Right atrium auricular region (tissue), 2 donors: ENCODE measurements at regions not wholly inside any gene's neighbourhood (a gene's known extent, or its start where the extent isn't known, plus 50 kb on each side); places are given as distances from the start of the nearest gene placed in this dataset.

Experiments used
- DNase-seq: peaks from one replicate; pipeline ENCODE4 v3.0.0-alpha.2; 2019; ENCODE audit warnings: low spot score
- H3K27ac ChIP-seq, 2 donors: fragments of 200-600 bp; sonication (generic); 1 replicate in 1 of 2; 2 replicates in 1 of 2; pipeline ENCODE4 v1.5.1; 2016 to 2019
- H3K27me3 ChIP-seq, 2 donors: fragments of 200-600 bp; sonication (generic); one replicate each; pipeline versions ENCODE4 v1.5.1 to v1.6.0; 2017 to 2019
- H3K36me3 ChIP-seq: fragments of 200-600 bp; sonication (generic); one replicate; pipeline ENCODE4 v1.5.1; 2016
- H3K4me1 ChIP-seq, 2 donors: fragments of 200-600 bp; sonication (generic); one replicate each; pipeline versions ENCODE4 v1.5.1 to v1.6.0; 2017 to 2019
- H3K4me3 ChIP-seq, 2 donors: fragments of 200-600 bp; sonication (generic); 1 replicate in 1 of 2; 2 replicates in 1 of 2; pipeline ENCODE4 v1.5.1; 2017 to 2019; ENCODE audit warnings: mild to moderate bottlenecking in 1 of 2, moderate library complexity in 1 of 2
- H3K9me3 ChIP-seq, 2 donors: fragments of 200-600 bp; sonication (generic); one replicate each; pipeline ENCODE4 v1.5.1; 2019
- TF ChIP-seq, protein P1 (sequence below), 2 donors: fragments of 200-600 bp; sonication (generic); IDR thresholded peaks; one replicate each; pipeline ENCODE4 v1.5.1; 2019; ENCODE audit warnings: antibody characterized with exemption in 2 of 2

DNA sequence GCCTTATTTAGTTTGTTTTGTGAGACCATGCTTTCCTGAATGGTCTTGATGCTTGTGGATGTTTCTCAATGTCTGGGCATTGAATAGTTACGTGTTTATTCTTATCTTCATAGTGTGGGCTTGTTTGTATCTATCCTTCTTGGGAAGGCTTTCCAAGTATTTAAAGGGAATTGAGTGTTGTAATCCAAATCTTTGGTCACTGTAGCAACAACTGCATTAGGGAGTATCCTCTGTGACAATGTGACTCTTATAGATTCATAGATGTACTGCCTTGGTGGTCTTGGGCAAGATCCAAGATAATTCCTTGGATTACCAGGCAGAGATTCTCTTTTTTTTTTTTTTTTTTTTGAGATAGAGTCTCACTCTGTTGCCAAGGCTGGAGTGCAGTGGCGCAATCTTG lies 598.4 kb downstream of the CBLN4 start:
- Histone ChIP-seq H3K4me3 (no peak overlapping the region), H3K27me3 (no peaks in the 10 kb centered on the region), H3K27ac (no peak overlapping the region), H3K36me3 (no peaks in the 10 kb centered on the region), H3K4me1 (no peaks in the 10 kb centered on the region), H3K9me3 (peaks cover 0 to 12% of the 10 kb centered on the region in 2 donors)
- no peak for DNase-seq
- TF ChIP-seq, protein P1, sequence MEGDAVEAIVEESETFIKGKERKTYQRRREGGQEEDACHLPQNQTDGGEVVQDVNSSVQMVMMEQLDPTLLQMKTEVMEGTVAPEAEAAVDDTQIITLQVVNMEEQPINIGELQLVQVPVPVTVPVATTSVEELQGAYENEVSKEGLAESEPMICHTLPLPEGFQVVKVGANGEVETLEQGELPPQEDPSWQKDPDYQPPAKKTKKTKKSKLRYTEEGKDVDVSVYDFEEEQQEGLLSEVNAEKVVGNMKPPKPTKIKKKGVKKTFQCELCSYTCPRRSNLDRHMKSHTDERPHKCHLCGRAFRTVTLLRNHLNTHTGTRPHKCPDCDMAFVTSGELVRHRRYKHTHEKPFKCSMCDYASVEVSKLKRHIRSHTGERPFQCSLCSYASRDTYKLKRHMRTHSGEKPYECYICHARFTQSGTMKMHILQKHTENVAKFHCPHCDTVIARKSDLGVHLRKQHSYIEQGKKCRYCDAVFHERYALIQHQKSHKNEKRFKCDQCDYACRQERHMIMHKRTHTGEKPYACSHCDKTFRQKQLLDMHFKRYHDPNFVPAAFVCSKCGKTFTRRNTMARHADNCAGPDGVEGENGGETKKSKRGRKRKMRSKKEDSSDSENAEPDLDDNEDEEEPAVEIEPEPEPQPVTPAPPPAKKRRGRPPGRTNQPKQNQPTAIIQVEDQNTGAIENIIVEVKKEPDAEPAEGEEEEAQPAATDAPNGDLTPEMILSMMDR (IDR thresholded peaks at IDR 0.05), result no peak

- DNase-seq, result no peak
- TF ChIP-seq, protein P1 (IDR thresholded peaks at IDR 0.05), result no peak
- no peak overlapping the region for H3K4me3 ChIP-seq
- no peaks in the 10 kb centered on the region for H3K27me3 ChIP-seq
- H3K27ac ChIP-seq, result no peak overlapping the region
- H3K9me3 ChIP-seq, result no peaks in the 10 kb centered on the region
- H3K4me1 ChIP-seq, result no peaks in the 10 kb centered on the region
- no peaks in the 10 kb centered on the region for H3K36me3 ChIP-seq
Observed at GRCh38 chr20:55394592-55394991, 610.7 kb downstream of the CBLN4 start.

GRCh38 chr20:55390791-55391190 lies 614.5 kb downstream of the CBLN4 start:
- no peaks in the 10 kb centered on the region for H3K36me3 ChIP-seq
- H3K4me1 ChIP-seq, result no peaks in the 10 kb centered on the region
- DNase-seq, result no peak
- no peak overlapping the region for H3K27ac ChIP-seq
- no peaks in the 10 kb centered on the region for H3K27me3 ChIP-seq
- no peak overlapping the region for H3K4me3 ChIP-seq
- no peaks in the 10 kb centered on the region for H3K9me3 ChIP-seq
- TF ChIP-seq, protein P1 (IDR thresholded peaks at IDR 0.05), result no peak

DNA sequence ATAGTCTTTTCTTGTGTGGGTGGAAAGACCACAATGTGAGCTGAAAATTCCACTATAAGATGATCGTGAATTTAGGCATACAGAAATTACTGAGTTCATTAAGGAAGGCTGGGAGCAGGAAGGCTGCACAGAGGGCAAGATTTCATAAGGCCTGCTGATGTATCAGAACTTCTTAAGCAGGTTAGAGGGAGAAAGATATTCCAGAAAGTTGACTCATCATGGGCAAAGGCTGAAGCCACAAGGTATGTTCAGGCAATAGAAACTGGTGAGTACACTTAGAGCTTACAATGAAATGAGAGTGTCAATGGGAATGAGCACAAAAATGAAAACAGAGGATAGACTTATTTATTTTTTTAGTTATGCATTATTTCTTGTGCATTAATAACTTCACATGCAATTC lies 618.6 kb downstream of the CBLN4 start:
- Histone ChIP-seq H3K4me1 (no peaks in the 10 kb centered on the region), H3K4me3 (no peak overlapping the region), H3K9me3 (no peaks in the 10 kb centered on the region), H3K27me3 (no peaks in the 10 kb centered on the region), H3K36me3 (no peaks in the 10 kb centered on the region), H3K27ac (no peak overlapping the region)
- TF ChIP-seq, protein P1 (IDR thresholded peaks at IDR 0.05), result no peak
- DNase-seq, result no peak

GRCh38 chr20:55375920-55376319 lies 629.4 kb downstream of the CBLN4 start:
- DNase-seq, result no peak
- Histone ChIP-seq H3K4me3 (no peak overlapping the region), H3K4me1 (no peaks in the 10 kb centered on the region), H3K9me3 (no peaks in the 10 kb centered on the region), H3K36me3 (no peaks in the 10 kb centered on the region), H3K27ac (no peak overlapping the region), H3K27me3 (no peaks in the 10 kb centered on the region)
- TF ChIP-seq, protein P1 (IDR thresholded peaks at IDR 0.05), result no peak

- TF ChIP-seq, protein P1 (IDR thresholded peaks at IDR 0.05), result no peak
- no peaks in the 10 kb centered on the region for H3K4me1 ChIP-seq
- no peaks in the 10 kb centered on the region for H3K36me3 ChIP-seq
- H3K4me3 ChIP-seq, result no peak overlapping the region
- DNase-seq, result no peak
- no peaks in the 10 kb centered on the region for H3K27me3 ChIP-seq
- H3K27ac ChIP-seq, result no peak overlapping the region
- no peaks in the 10 kb centered on the region for H3K9me3 ChIP-seq
Observed at GRCh38 chr20:55365745-55366144, 639.6 kb downstream of the CBLN4 start.
